ENCODE measurements at regions not wholly inside any gene's neighbourhood (a gene's known extent, or its start where the extent isn't known, plus 50 kb on each side); places are given as distances from the start of the nearest gene placed in this dataset.

DNA sequence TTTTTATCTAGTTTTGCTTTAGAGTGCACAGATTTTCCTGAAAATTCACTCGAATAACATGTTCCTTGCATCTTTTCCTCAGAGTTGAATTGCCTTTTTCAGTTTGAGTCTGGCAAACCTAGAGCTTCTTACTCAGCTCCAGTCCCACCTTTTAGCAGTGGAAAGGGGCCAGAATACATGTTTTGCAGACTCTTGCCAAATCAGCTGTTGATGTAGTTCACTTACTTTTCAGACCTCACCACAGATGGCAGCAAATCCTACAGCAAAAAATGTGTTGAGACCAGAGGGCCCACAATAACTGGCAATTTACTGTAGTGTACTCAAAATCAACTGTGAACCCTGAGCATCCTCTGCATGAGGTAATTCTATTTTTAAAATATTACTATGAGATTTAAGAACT is 545.2 kb upstream of the ACO1 start:
- peaks cover 16% of the 10 kb centered on the region for H3K4me1 Mint-ChIP-seq
- H3K9me3 Mint-ChIP-seq: no peaks in the 10 kb centered on the region
- no peaks in the 10 kb centered on the region for H3K36me3 Mint-ChIP-seq (ENCODE audit: low read depth)
- H3K27ac Mint-ChIP-seq: peak overlapping the region in 1 of 3 experiments; percentile 83
- no peak overlapping the region for H3K4me3 Mint-ChIP-seq
- no peaks in the 10 kb centered on the region for H3K27me3 Mint-ChIP-seq (ENCODE audit: low read depth)
- TF ChIP-seq, protein P1, sequence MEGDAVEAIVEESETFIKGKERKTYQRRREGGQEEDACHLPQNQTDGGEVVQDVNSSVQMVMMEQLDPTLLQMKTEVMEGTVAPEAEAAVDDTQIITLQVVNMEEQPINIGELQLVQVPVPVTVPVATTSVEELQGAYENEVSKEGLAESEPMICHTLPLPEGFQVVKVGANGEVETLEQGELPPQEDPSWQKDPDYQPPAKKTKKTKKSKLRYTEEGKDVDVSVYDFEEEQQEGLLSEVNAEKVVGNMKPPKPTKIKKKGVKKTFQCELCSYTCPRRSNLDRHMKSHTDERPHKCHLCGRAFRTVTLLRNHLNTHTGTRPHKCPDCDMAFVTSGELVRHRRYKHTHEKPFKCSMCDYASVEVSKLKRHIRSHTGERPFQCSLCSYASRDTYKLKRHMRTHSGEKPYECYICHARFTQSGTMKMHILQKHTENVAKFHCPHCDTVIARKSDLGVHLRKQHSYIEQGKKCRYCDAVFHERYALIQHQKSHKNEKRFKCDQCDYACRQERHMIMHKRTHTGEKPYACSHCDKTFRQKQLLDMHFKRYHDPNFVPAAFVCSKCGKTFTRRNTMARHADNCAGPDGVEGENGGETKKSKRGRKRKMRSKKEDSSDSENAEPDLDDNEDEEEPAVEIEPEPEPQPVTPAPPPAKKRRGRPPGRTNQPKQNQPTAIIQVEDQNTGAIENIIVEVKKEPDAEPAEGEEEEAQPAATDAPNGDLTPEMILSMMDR (IDR thresholded peaks at IDR 0.05; ENCODE audit: unreplicated experiment in 3 of 3): no peak

DNA sequence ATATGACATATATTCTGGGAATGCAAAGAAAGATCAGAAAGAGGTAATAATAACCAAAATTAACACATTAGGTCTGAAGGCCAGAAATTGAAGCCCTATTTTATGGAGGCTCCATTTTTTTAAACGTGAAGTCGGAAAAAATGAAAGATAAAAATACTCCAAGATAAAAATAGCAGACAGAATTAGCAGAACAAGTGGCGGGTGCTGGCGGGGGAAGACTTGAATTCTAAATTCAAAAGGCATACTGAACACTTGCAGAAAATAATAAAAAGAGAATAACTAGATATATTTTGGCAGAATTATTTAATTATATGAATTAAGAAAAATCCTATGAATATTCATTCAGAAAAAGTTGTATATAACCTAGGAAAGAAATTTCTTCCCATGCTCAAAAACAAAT is 543.7 kb upstream of the ACO1 start:
- Mint-ChIP-seq H3K36me3 (ENCODE audit: low read depth) (no peaks in the 10 kb centered on the region), H3K27ac (no peak overlapping the region), H3K4me1 (peaks cover 16% of the 10 kb centered on the region), H3K27me3 (ENCODE audit: low read depth) (no peaks in the 10 kb centered on the region), H3K9me3 (no peaks in the 10 kb centered on the region), H3K4me3 (no peak overlapping the region)
- TF ChIP-seq, protein P1 (IDR thresholded peaks at IDR 0.05; ENCODE audit: unreplicated experiment in 3 of 3): no peak

DNA sequence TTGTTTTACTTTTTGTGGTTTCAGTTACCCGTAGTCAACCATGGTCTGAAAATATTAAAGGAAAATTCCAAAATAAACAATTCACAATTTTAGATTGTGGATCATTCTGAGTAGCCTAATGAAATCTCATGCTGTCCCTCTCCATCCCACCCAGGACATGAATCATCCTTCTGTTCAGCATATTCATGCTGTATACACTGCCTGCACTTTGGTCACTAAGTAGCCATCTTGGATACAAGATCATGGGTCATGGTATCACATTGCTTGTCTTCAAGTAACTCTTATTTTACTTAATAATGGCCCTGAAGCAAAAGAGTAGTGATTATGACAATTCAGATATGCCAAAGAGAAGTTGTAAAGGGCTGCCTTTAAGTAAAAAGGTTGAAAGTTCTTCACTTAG is 536.5 kb upstream of the ACO1 start:
- TF ChIP-seq, protein P1 (IDR thresholded peaks at IDR 0.05; ENCODE audit: unreplicated experiment in 3 of 3): no peak
- Mint-ChIP-seq H3K4me1 (no peaks in the 10 kb centered on the region), H3K36me3 (ENCODE audit: low read depth) (no peaks in the 10 kb centered on the region), H3K27ac (no peak overlapping the region), H3K4me3 (no peak overlapping the region), H3K27me3 (ENCODE audit: low read depth) (peaks cover 4% of the 10 kb centered on the region), H3K9me3 (no peaks in the 10 kb centered on the region)

DNA sequence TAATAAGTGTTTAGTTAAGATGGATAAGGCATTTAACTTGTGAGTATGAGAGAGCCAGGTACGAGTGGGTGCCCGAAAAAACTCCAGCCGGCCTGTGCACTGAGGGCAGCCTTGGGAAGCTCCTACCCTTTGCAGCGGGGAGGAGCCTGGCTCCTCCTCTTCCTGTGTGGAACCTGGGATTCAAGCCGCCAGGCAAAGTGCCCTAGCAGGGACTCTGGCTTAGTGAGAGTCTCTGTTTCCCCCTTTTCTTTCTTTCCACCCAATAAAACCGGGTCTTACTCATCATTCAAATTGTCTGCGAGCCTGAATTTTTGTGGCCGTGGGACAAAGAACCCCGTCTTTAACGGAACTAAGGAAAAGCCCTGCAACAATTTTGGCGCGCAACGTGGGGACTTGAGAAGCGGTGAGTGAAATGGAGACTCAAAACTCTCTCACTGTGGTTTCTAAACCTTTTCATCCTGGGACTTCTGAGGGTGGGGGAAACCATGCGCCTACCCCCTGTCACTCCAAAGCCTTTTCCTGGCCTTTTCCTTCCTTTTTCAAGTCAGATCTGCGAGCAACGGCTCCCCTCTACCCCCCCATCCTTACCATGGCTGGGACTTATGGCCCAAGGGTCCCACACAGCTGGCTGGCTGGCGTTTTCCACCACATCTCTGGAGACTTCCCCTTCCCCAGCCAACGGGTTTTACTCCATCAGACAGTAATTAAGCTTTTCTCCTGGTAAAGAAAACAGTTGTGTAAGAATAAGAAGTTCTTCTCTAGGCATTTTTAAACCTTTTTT is 535.7 kb upstream of the ACO1 start:
- peaks cover 4% of the 10 kb centered on the region for H3K27me3 Mint-ChIP-seq (ENCODE audit: low read depth)
- TF ChIP-seq, protein P1 (IDR thresholded peaks at IDR 0.05; ENCODE audit: unreplicated experiment in 3 of 3): no peak
- H3K9me3 Mint-ChIP-seq: no peaks in the 10 kb centered on the region
- no peaks in the 10 kb centered on the region for H3K36me3 Mint-ChIP-seq (ENCODE audit: low read depth)
- no peak overlapping the region for H3K27ac Mint-ChIP-seq
- no peak overlapping the region for H3K4me3 Mint-ChIP-seq
- H3K4me1 Mint-ChIP-seq: no peaks in the 10 kb centered on the region

DNA sequence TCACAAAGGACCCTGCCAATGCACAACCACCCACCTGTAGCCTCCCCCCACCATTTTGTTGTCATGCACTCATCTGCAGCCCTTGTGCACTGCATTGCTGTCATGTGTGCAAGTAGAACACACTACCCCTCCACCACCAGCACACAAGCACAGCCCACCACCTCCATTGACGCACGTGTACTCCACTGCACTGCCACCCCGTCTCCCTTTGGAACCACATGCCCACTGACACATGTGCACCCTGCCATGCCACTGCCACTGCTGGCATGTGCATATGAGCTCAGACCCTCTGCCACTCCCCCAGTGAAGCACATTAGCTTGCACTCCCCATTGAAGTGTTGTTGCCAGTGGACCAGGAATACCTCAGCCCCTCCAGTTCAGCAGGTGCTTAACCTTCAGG is 530.3 kb upstream of the ACO1 start:
- no peaks in the 10 kb centered on the region for H3K4me1 Mint-ChIP-seq
- no peak overlapping the region for H3K27ac Mint-ChIP-seq
- H3K36me3 Mint-ChIP-seq (ENCODE audit: low read depth): no peaks in the 10 kb centered on the region
- no peaks in the 10 kb centered on the region for H3K9me3 Mint-ChIP-seq
- no peak overlapping the region for H3K4me3 Mint-ChIP-seq
- TF ChIP-seq, protein P1 (IDR thresholded peaks at IDR 0.05; ENCODE audit: unreplicated experiment in 3 of 3): no peak
- peaks cover 4% of the 10 kb centered on the region for H3K27me3 Mint-ChIP-seq (ENCODE audit: low read depth)

DNA sequence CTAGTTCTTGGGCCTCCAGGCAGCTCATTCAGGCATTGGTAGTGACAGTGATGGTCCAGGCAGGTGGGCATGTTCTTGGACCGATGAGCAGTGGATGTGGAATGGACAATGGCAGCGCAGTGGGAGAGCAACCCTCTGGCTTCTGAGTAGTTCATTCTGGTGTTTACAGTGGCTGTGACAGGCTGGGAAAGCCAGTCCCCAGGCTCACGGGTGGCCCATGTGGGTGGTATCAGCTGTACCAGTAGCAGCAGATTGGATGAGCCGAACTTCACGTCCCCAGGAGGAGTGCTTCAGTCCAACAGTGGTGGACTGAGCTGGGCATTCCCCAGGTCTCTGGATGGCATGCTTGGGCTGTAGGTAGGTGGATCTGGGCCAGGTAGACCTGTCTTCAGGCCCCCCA is 515.6 kb upstream of the ACO1 start:
- peaks cover 13% of the 10 kb centered on the region for H3K9me3 Mint-ChIP-seq
- no peaks in the 10 kb centered on the region for H3K4me1 Mint-ChIP-seq
- H3K27ac Mint-ChIP-seq: no peak overlapping the region
- no peak overlapping the region for H3K4me3 Mint-ChIP-seq
- H3K27me3 Mint-ChIP-seq (ENCODE audit: low read depth): no peaks in the 10 kb centered on the region
- TF ChIP-seq, protein P1 (IDR thresholded peaks at IDR 0.05; ENCODE audit: unreplicated experiment in 3 of 3): no peak
- no peaks in the 10 kb centered on the region for H3K36me3 Mint-ChIP-seq (ENCODE audit: low read depth)
